ENCODE measurements at regions not wholly inside any gene's neighbourhood (a gene's known extent, or its start where the extent isn't known, plus 50 kb on each side); places are given as distances from the start of the nearest gene placed in this dataset.
"Not testable (repeated sequence)": the region's sequence is repeated elsewhere in the genome, so short reads cannot be mapped to it uniquely, and the experiment has no call there.

DNA sequence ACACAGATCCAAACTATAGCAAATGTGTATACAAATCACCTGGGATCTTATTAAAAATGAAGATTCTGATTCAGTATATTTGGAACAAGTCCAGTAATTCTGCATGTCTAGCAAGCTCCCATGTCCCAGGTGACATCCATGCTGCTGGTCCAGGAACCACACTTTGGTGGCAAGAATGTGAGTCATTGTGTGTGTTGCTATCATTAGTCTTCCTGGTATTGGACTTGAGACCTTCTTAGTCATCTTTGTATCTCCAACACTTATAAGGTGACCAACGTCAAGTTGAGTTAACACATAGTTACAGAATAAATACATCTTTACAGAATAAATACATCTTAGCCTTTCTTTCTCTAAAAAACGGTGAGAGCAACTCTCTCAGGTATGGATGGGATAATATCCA is 107.9 kb upstream of the NDUFV2 start:
- Mint-ChIP-seq H3K27me3 (ENCODE audit: low read depth) (peaks cover 12% of the 10 kb centered on the region), H3K36me3 (ENCODE audit: low read depth) (no peaks in the 10 kb centered on the region), H3K4me3 (no peak overlapping the region), H3K4me1 (ENCODE audit: low read depth) (no peaks in the 10 kb centered on the region), H3K27ac (no peak overlapping the region), H3K9me3 (no peaks in the 10 kb centered on the region)
- intact Hi-C loops (cut with micrococcal nuclease), result no loop called here
- DNase-seq, result no peak
- CTCF ChIA-PET, result no interaction called here

DNA sequence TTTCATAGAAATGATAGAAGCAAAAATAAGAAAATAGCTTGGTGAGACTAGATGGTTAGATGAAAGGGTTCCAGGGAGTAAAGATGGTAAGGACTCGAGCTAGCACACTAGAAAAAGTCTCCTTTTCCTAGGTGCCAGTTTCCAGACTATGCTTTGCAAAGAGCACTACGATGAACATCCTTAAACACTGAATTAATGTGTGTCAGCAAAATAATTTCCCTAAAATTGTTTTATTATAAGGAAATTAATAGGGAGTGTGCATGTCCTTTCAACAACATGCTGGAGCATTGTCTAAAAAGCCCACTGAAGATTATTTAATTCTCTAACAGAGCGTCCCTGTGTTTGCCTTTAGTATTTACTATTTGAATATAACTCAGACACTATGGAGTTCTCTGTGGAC is 107.4 kb upstream of the NDUFV2 start:
- H3K9me3 Mint-ChIP-seq, result no peaks in the 10 kb centered on the region
- H3K4me1 Mint-ChIP-seq (ENCODE audit: low read depth), result no peaks in the 10 kb centered on the region
- DNase-seq, result no peak
- H3K36me3 Mint-ChIP-seq (ENCODE audit: low read depth), result no peaks in the 10 kb centered on the region
- H3K27me3 Mint-ChIP-seq (ENCODE audit: low read depth), result peaks cover 12% of the 10 kb centered on the region
- H3K27ac Mint-ChIP-seq, result no peak overlapping the region
- CTCF ChIA-PET, result interaction anchor here (1.9 kb wide), 1 partner anchor 8 kb away, joined by 11 read pairs; no protein-coding TSS in a partner anchor
- H3K4me3 Mint-ChIP-seq, result no peak overlapping the region
- intact Hi-C loops (cut with micrococcal nuclease), result no loop called here

DNA sequence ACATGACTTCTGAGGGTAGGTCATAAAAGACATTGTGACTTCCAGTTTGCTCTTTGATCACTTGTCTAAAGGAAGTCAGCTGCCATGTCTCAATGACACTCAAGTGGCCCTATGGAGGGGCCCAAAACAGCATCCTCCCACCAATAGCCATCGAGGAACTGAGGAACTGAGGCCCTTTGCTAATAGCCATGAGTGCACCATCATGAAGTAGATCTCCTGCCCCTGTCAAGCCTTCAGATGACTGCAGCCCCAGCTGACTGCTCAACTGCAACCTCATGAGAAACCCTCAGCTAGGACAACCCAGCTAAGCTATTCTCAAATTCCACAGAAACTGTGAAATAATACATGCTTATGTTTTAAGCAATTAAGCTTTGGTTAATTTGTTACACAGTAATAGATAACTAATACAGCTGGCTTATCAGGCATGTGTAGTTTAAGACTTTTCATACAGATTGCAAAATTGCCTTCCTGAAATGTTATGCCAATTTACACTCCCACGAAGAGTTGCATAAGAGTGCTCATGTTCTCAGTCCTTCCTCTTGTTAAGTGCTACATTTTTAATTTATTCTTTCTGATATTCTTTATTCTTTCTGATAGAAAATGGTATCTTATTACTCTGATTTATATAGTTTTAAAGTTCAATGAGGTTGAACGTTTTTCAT is 105.6 kb upstream of the NDUFV2 start:
- Mint-ChIP-seq H3K36me3 (ENCODE audit: low read depth) (no peaks in the 10 kb centered on the region), H3K4me3 (no peak overlapping the region), H3K27me3 (ENCODE audit: low read depth) (peaks cover 14% of the 10 kb centered on the region), H3K27ac (no peak overlapping the region), H3K4me1 (ENCODE audit: low read depth) (no peaks in the 10 kb centered on the region), H3K9me3 (no peaks in the 10 kb centered on the region)
- DNase-seq, result no peak
- intact Hi-C loops (cut with micrococcal nuclease), result no loop called here
- CTCF ChIA-PET, result interaction anchor here (0.6 to 1.9 kb wide), 2 partner anchors 9 to 283 kb away, joined by 4 to 11 read pairs; no protein-coding TSS in a partner anchor

DNA sequence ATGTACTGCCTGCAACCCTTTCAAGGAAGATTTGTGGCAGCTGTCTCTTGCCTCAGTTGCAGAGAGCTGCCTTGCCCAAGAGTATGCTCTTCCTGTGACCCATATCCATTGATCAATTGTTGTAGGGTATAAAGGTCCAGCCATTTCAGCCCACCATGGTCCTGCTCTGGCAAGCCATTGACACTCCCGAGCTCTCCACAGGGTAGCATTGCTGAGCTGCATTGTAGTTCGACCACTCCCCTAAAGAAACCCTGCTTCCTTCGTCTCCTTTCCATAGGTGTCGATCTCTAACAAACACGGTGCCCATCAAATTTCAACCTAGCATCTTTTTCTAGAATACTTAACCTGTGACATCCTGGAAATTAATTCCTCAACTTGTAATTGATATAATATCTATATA is 104.9 kb upstream of the NDUFV2 start:
- CTCF ChIA-PET, result interaction anchor here (0.6 to 0.9 kb wide), 2 partner anchors 284 to 302 kb away, joined by 3 to 4 read pairs; no protein-coding TSS in a partner anchor
- no peaks in the 10 kb centered on the region for H3K9me3 Mint-ChIP-seq

GRCh38 chr18:8998481-8999217 is 103.8 kb upstream of the NDUFV2 start:
- H3K4me1 Mint-ChIP-seq (ENCODE audit: low read depth), result no peaks in the 10 kb centered on the region
- H3K27ac Mint-ChIP-seq, result no peak overlapping the region
- intact Hi-C loops (cut with micrococcal nuclease), result no loop called here
- CTCF ChIA-PET, result interaction anchor here (0.6 kb wide), 2 partner anchors 244 to 518 kb away, joined by 3 read pairs; no protein-coding TSS in a partner anchor
- DNase-seq, result no peak
- H3K36me3 Mint-ChIP-seq (ENCODE audit: low read depth), result no peaks in the 10 kb centered on the region
- H3K27me3 Mint-ChIP-seq (ENCODE audit: low read depth), result peaks cover 16% of the 10 kb centered on the region
- H3K9me3 Mint-ChIP-seq, result peaks cover 7% of the 10 kb centered on the region
- H3K4me3 Mint-ChIP-seq, result no peak overlapping the region

More for the DNA sequence above, 104.9 kb upstream of the NDUFV2 start:
- Mint-ChIP-seq H3K36me3 (ENCODE audit: low read depth) (no peaks in the 10 kb centered on the region), H3K27ac (no peak overlapping the region), H3K4me1 (ENCODE audit: low read depth) (no peaks in the 10 kb centered on the region), H3K27me3 (ENCODE audit: low read depth) (peaks cover 14% of the 10 kb centered on the region), H3K4me3 (no peak overlapping the region)
- no peak for DNase-seq
- intact Hi-C loops (cut with micrococcal nuclease), result no loop called here

GRCh38 chr18:8999872-9000271 is 102.6 kb upstream of the NDUFV2 start:
- CTCF ChIA-PET, result interaction anchor here (0.7 kb wide), 1 partner anchor 347 kb away, joined by 3 read pairs; no protein-coding TSS in a partner anchor
- no peak for DNase-seq
- no peaks in the 10 kb centered on the region for H3K4me1 Mint-ChIP-seq (ENCODE audit: low read depth)
- peaks cover 16% of the 10 kb centered on the region for H3K27me3 Mint-ChIP-seq (ENCODE audit: low read depth)
- H3K27ac Mint-ChIP-seq, result no peak overlapping the region
- intact Hi-C loops (cut with micrococcal nuclease), result no loop called here
- peaks cover 7% of the 10 kb centered on the region for H3K9me3 Mint-ChIP-seq
- H3K36me3 Mint-ChIP-seq (ENCODE audit: low read depth), result no peaks in the 10 kb centered on the region
- H3K4me3 Mint-ChIP-seq, result no peak overlapping the region

GRCh38 chr18:9000733-9001132 is 101.8 kb upstream of the NDUFV2 start:
- CTCF ChIA-PET, result no interaction called here

GRCh38 chr18:9001209-9001608 is 101.3 kb upstream of the NDUFV2 start:
- no peak for DNase-seq
- H3K4me3 Mint-ChIP-seq, result no peak overlapping the region
- no peak overlapping the region for H3K27ac Mint-ChIP-seq
- peaks cover 16% of the 10 kb centered on the region for H3K27me3 Mint-ChIP-seq (ENCODE audit: low read depth)
- H3K4me1 Mint-ChIP-seq (ENCODE audit: low read depth), result no peaks in the 10 kb centered on the region
- no peaks in the 10 kb centered on the region for H3K36me3 Mint-ChIP-seq (ENCODE audit: low read depth)
- CTCF ChIA-PET, result no interaction called here
- peaks cover 7% of the 10 kb centered on the region for H3K9me3 Mint-ChIP-seq
- intact Hi-C loops (cut with micrococcal nuclease), result no loop called here

More at GRCh38 chr18:9000733-9001132, 101.8 kb upstream of the NDUFV2 start:
- no peak for DNase-seq
- H3K4me1 Mint-ChIP-seq (ENCODE audit: low read depth), result no peaks in the 10 kb centered on the region
- H3K36me3 Mint-ChIP-seq (ENCODE audit: low read depth), result no peaks in the 10 kb centered on the region
- no peak overlapping the region for H3K27ac Mint-ChIP-seq
- intact Hi-C loops (cut with micrococcal nuclease), result no loop called here
- H3K4me3 Mint-ChIP-seq, result no peak overlapping the region
- peaks cover 7% of the 10 kb centered on the region for H3K9me3 Mint-ChIP-seq
- H3K27me3 Mint-ChIP-seq (ENCODE audit: low read depth), result peaks cover 16% of the 10 kb centered on the region

DNA sequence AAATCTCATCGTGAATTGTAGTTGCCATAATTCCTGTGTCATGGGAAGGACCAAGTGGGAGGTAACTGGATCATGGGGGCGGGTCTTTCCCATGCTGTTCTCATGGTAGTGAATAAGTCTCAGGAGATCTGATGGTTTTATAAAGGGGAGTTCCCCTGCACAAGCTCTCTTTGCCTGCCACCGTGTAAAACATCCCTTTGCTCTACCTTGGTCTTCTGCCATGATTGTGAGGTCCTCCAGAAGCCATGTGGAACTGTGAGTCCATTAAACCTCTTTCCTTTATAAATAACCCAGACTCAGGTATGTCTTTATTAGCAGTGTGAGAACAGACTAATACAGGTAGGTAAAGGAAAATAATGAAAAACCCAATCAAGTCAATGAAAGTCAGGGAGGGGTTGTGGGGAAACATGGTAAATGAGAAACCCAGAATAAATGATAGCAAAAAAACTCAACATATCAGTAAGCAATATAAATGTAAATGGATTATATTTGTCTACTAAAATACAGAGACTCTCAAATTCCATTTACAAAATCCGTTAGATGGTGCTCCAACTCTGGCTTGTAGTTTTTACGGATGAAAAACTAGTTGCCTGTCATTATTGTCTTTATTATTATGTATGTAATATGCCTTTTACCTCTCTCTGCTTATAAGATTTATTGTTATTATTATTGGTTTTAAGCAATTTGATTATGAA is 98.9 kb upstream of the NDUFV2 start:
- Mint-ChIP-seq H3K4me3 (no peak overlapping the region), H3K4me1 (ENCODE audit: low read depth) (no peaks in the 10 kb centered on the region), H3K36me3 (ENCODE audit: low read depth) (no peaks in the 10 kb centered on the region), H3K9me3 (peaks cover 7% of the 10 kb centered on the region), H3K27me3 (ENCODE audit: low read depth) (peaks cover 18% of the 10 kb centered on the region), H3K27ac (no peak overlapping the region)
- no peak for DNase-seq
- CTCF ChIA-PET, result no interaction called here
- intact Hi-C loops (cut with micrococcal nuclease), result no loop called here

DNA sequence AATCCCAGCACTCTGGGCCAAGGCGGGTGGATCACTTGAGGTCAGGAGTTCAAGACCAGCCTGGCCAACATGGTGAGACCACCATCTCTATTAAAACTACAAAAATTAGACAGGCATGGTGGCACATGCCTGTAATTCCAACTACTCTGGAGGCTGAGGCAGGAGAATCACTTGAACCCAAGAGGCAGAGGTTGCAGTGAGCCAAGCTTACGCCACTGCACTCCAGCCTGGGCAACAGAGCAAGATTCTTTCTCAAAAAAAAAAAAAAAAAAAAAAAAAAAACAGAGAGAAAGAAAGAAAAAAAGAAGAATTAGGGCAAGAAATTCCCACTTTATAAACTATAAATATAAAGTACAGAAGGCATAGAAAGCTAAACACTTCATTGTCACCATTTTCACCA is 98.2 kb upstream of the NDUFV2 start:
- peaks cover 12% of the 10 kb centered on the region for H3K27me3 Mint-ChIP-seq (ENCODE audit: low read depth)
- H3K27ac Mint-ChIP-seq; H3K4me1 Mint-ChIP-seq (ENCODE audit: low read depth); intact Hi-C loops (cut with micrococcal nuclease); CTCF ChIA-PET; H3K9me3 Mint-ChIP-seq; H3K36me3 Mint-ChIP-seq (ENCODE audit: low read depth); H3K4me3 Mint-ChIP-seq; DNase-seq: not testable (repeated sequence)

- intact Hi-C loops (cut with micrococcal nuclease); H3K36me3 Mint-ChIP-seq (ENCODE audit: low read depth); H3K4me1 Mint-ChIP-seq (ENCODE audit: low read depth); H3K27ac Mint-ChIP-seq; DNase-seq; H3K9me3 Mint-ChIP-seq; CTCF ChIA-PET; H3K4me3 Mint-ChIP-seq: not testable (repeated sequence)
- H3K27me3 Mint-ChIP-seq (ENCODE audit: low read depth), result peaks cover 11% of the 10 kb centered on the region
Observed at GRCh38 chr18:9007700-9008099, 94.8 kb upstream of the NDUFV2 start.

DNA sequence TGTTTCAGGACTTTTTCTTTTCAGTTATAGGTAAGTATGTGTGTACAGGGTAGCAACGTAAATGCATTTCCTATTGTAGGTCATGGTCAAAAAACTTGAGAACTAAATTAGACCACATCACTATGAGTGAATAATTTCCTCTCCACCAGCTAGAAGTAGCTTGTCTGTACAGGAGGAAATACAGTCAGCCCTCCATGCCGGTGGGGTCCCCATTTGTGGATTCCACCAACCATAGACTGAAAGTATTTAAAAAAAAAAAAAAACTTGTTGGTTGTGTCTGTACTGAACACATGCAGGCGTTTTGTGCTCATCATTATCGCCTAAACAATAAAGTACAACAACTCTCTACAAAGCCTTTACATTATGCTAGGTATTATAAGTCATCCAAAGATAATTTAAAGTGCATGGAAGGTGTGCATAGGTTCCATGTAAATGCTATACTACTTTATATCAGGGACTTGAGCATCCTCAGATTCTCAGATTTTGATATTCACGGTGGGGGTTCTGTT is 94.2 kb upstream of the NDUFV2 start:
- H3K27me3 Mint-ChIP-seq (ENCODE audit: low read depth), result peaks cover 10% of the 10 kb centered on the region
- intact Hi-C loops (cut with micrococcal nuclease), result no loop called here
- no peak overlapping the region for H3K4me3 Mint-ChIP-seq
- peaks cover 4% of the 10 kb centered on the region for H3K9me3 Mint-ChIP-seq
- H3K36me3 Mint-ChIP-seq (ENCODE audit: low read depth), result no peaks in the 10 kb centered on the region
- no peak for DNase-seq
- no peak overlapping the region for H3K27ac Mint-ChIP-seq
- CTCF ChIA-PET, result interaction anchor here (0.7 kb wide), 1 partner anchor 396 kb away, joined by 3 read pairs; no protein-coding TSS in a partner anchor
- no peaks in the 10 kb centered on the region for H3K4me1 Mint-ChIP-seq (ENCODE audit: low read depth)
